ENCODE measurements at regions not wholly inside any gene's neighbourhood (a gene's known extent, or its start where the extent isn't known, plus 50 kb on each side); places are given as distances from the start of the nearest gene placed in this dataset.

GRCh38 chr14:82676403-82676802 lies 1142.8 kb upstream of the SEL1L start:
- TF ChIP-seq ZNF138 (CRISPR knock-in tag; conservative IDR thresholded peaks at IDR 0.05) (no peak), CREM (CRISPR knock-in tag; IDR thresholded peaks at IDR 0.05) (no peak), USF1 (CRISPR knock-in tag; IDR thresholded peaks at IDR 0.05) (no peak), ELF4 (CRISPR knock-in tag; IDR thresholded peaks at IDR 0.05; ENCODE audit: low read depth) (no peak), NR2C2 (CRISPR knock-in tag; IDR thresholded peaks at IDR 0.05) (no peak), ETV6 (CRISPR knock-in tag; IDR thresholded peaks at IDR 0.05) (no peak), FOXK1 (CRISPR knock-in tag; IDR thresholded peaks at IDR 0.05) (no peak), MAX (CRISPR knock-in tag; IDR thresholded peaks at IDR 0.05) (no peak), ZNF512 (CRISPR knock-in tag; IDR thresholded peaks at IDR 0.05; ENCODE audit: borderline replicate concordance) (no peak), ATF2 (CRISPR knock-in tag; IDR thresholded peaks at IDR 0.05; ENCODE audit: borderline replicate concordance, low read depth) (no peak), ZNF121 (CRISPR knock-in tag; IDR thresholded peaks at IDR 0.05) (no peak)
- TF ChIP-seq, protein P1, sequence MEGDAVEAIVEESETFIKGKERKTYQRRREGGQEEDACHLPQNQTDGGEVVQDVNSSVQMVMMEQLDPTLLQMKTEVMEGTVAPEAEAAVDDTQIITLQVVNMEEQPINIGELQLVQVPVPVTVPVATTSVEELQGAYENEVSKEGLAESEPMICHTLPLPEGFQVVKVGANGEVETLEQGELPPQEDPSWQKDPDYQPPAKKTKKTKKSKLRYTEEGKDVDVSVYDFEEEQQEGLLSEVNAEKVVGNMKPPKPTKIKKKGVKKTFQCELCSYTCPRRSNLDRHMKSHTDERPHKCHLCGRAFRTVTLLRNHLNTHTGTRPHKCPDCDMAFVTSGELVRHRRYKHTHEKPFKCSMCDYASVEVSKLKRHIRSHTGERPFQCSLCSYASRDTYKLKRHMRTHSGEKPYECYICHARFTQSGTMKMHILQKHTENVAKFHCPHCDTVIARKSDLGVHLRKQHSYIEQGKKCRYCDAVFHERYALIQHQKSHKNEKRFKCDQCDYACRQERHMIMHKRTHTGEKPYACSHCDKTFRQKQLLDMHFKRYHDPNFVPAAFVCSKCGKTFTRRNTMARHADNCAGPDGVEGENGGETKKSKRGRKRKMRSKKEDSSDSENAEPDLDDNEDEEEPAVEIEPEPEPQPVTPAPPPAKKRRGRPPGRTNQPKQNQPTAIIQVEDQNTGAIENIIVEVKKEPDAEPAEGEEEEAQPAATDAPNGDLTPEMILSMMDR (IDR thresholded peaks at IDR 0.05), result no peak
- TF ChIP-seq, protein P2, sequence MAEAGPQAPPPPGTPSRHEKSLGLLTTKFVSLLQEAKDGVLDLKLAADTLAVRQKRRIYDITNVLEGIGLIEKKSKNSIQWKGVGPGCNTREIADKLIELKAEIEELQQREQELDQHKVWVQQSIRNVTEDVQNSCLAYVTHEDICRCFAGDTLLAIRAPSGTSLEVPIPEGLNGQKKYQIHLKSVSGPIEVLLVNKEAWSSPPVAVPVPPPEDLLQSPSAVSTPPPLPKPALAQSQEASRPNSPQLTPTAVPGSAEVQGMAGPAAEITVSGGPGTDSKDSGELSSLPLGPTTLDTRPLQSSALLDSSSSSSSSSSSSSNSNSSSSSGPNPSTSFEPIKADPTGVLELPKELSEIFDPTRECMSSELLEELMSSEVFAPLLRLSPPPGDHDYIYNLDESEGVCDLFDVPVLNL (CRISPR knock-in tag; IDR thresholded peaks at IDR 0.05; ENCODE audit: borderline replicate concordance, low read depth), result no peak

Measured in WTC11 (cell line).